ENCODE measurements at regions not wholly inside any gene's neighbourhood (a gene's known extent, or its start where the extent isn't known, plus 50 kb on each side); places are given as distances from the start of the nearest gene placed in this dataset.

DNA sequence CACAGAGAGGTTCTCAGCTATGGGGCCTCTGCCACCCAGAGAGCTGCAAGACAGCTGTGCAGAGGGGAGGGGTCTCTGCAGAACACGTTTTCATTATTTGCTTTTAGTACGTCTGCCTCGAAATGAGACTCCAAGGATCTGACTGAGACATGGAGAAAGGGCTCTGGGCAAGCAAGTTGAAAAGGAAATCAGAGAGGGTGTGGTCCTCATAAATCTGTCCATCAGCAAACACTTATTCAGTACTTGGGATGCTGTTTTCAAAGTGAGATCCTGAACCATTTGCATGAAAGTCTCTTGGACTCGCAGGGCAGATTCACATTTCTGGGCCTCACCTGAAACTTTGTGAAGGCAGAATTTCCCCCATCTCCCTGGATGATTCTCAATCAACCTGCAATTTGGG is 197.4 kb upstream of the GALNT2 start:
- H3K36me3 Mint-ChIP-seq (ENCODE audit: low read depth): no peaks in the 10 kb centered on the region
- H3K27me3 Mint-ChIP-seq: peaks cover 7% of the 10 kb centered on the region
- ATAC-seq (replicated peaks): no peak
- H3K4me3 Mint-ChIP-seq: no peak overlapping the region
- H3K4me1 Mint-ChIP-seq: no peaks in the 10 kb centered on the region
- H3K27ac Mint-ChIP-seq: no peak overlapping the region
- no peaks in the 10 kb centered on the region for H3K9me3 Mint-ChIP-seq

DNA sequence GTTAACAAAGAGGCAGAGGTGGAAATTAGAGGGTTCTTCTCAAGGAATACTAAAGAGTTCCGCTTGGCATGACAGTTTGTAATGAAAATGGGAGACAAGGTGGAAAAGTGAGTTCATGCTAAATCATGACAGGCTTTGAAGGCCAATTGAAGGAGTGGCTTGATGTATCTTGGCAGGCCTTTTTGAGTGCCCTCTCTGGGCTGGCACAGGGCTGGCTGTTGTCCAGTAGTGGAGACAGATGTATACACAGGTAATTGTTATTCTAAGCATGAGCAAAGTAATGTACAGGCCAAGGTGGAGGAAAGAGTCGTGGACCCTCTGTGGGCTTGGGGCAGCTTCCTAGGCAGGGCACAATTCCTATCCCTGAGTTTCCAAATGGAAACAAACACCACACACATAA is 196.7 kb upstream of the GALNT2 start:
- Mint-ChIP-seq H3K36me3 (ENCODE audit: low read depth) (no peaks in the 10 kb centered on the region), H3K9me3 (no peaks in the 10 kb centered on the region), H3K4me1 (no peaks in the 10 kb centered on the region), H3K27me3 (peaks cover 7% of the 10 kb centered on the region), H3K27ac (no peak overlapping the region), H3K4me3 (no peak overlapping the region)
- no peak for ATAC-seq (replicated peaks)

DNA sequence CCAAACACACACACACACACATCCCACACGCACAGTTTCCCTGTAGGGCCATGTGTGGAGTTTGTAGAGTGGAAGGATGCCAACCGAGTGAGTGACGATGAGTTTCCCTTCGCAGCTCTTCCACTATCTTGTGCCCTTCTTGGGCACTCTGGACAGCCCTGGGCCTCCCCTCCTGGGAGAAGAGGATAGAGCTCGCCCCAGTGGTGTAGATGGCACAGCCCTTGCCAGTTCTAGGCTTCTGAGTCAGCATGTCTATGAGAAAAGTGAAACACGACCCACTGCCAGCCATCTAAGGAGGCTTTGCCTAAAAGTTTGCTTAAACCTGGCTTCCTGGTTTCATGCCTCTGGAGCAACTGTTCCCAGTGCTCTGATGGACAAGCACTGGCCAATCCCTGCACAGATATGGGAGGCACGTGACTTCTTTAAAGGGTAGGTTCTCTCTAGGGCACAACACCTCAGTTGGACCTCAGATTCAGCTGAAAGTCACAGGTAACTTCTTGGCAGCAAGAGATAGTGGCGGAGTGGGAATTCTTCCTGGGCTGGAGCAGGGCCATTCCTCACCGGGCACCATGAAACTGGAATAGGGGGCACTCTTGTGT is 195.9 kb upstream of the GALNT2 start:
- Mint-ChIP-seq H3K4me3 (no peak overlapping the region), H3K4me1 (no peaks in the 10 kb centered on the region), H3K27ac (no peak overlapping the region), H3K9me3 (no peaks in the 10 kb centered on the region), H3K36me3 (ENCODE audit: low read depth) (no peaks in the 10 kb centered on the region), H3K27me3 (peaks cover 9% of the 10 kb centered on the region)
- ATAC-seq (replicated peaks): no peak

DNA sequence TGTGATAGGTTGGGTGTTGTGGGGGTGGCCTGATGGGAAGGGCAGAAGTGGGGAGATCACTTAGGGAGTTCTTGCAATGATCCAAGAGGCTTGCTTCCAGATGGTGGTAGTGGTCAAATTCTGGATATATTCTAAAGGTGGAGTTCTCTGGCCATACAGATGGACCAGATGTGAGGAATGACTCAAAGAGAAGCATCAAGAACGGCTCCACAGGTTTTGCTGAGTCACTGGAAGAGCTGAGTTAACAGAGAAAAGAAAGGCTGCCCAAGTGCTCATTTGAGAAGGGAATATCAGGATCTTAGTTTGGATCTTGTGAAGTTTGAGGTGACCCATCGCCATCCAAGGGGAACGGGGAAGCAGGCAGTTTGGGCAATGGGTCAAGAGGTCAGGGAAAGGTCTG is 192.9 kb upstream of the GALNT2 start:
- H3K36me3 Mint-ChIP-seq (ENCODE audit: low read depth): no peaks in the 10 kb centered on the region
- H3K27me3 Mint-ChIP-seq: peaks cover 22% of the 10 kb centered on the region
- no peak overlapping the region for H3K4me3 Mint-ChIP-seq
- H3K27ac Mint-ChIP-seq: no peak overlapping the region
- no peaks in the 10 kb centered on the region for H3K9me3 Mint-ChIP-seq
- H3K4me1 Mint-ChIP-seq: no peaks in the 10 kb centered on the region
- no peak for ATAC-seq (replicated peaks)

DNA sequence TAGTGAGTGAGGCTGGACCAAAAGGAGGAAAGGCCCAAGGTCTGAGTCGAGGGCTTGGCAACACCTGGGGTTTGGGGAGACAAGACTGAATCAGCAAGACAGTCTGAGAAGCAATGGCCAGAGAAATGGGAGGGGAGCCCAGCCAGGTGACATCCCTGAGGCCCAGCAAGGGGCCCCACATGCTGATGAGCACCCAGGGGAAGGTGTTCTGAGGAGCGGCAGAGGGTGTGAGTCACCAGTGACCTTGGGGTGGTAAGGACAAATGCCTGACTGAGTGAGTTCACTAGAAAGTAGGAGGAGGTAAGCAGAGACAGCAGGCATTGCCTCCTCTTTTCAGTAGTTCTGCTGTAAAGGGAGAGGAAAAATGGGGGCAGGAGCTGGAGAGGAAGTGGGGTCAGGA is 192.4 kb upstream of the GALNT2 start:
- ATAC-seq (replicated peaks): peak; percentile 72
- H3K9me3 Mint-ChIP-seq: no peaks in the 10 kb centered on the region
- H3K4me1 Mint-ChIP-seq: no peaks in the 10 kb centered on the region
- H3K36me3 Mint-ChIP-seq (ENCODE audit: low read depth): no peaks in the 10 kb centered on the region
- no peak overlapping the region for H3K4me3 Mint-ChIP-seq
- no peak overlapping the region for H3K27ac Mint-ChIP-seq
- peaks cover 25% of the 10 kb centered on the region for H3K27me3 Mint-ChIP-seq

DNA sequence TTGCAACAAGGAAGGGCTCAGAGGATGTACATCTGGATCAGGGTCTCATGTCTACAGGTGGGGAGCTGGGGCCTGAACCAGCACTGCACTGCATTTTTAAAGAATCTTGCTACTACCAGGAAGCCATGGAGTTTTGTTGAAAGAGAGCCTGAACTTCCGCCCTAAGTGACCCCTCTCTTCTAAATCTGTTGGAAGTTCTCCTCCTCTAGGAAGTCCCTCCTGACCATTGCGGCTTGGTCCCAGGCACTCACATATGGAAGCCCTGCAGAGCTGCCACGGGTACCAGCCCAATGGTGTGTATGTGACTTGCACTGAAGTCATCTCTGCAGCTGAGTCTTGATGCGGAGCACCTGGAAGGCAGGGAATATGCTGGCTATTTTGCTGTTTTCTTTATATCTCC is 192.0 kb upstream of the GALNT2 start:
- H3K36me3 Mint-ChIP-seq (ENCODE audit: low read depth): no peaks in the 10 kb centered on the region
- no peak for ATAC-seq (replicated peaks)
- no peak overlapping the region for H3K27ac Mint-ChIP-seq
- no peaks in the 10 kb centered on the region for H3K4me1 Mint-ChIP-seq
- H3K9me3 Mint-ChIP-seq: no peaks in the 10 kb centered on the region
- H3K27me3 Mint-ChIP-seq: peaks cover 29% of the 10 kb centered on the region
- H3K4me3 Mint-ChIP-seq: no peak overlapping the region

DNA sequence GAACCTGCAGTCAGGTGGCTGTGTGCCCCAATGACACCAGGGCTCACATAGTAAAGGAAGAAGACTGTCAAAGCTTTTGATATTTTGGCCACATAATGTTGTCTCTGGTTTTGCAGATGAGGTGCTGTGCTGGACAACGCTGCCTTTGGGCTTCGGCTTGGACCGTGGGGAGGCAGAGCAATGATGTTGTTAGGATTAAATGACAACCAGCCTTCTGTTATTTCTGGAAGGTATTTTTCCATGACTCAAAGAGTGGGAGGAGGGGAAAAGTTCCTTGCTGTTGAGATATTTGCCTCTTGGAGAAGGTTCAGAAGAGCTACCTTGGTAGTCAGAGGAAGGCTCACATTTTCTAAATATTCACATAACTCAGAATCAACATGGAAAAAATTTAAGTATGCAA is 187.3 kb upstream of the GALNT2 start:
- Mint-ChIP-seq H3K27me3 (peaks cover 47% of the 10 kb centered on the region), H3K9me3 (no peaks in the 10 kb centered on the region), H3K4me1 (no peaks in the 10 kb centered on the region), H3K4me3 (no peak overlapping the region), H3K36me3 (ENCODE audit: low read depth) (no peaks in the 10 kb centered on the region), H3K27ac (no peak overlapping the region)
- no peak for ATAC-seq (replicated peaks)

DNA sequence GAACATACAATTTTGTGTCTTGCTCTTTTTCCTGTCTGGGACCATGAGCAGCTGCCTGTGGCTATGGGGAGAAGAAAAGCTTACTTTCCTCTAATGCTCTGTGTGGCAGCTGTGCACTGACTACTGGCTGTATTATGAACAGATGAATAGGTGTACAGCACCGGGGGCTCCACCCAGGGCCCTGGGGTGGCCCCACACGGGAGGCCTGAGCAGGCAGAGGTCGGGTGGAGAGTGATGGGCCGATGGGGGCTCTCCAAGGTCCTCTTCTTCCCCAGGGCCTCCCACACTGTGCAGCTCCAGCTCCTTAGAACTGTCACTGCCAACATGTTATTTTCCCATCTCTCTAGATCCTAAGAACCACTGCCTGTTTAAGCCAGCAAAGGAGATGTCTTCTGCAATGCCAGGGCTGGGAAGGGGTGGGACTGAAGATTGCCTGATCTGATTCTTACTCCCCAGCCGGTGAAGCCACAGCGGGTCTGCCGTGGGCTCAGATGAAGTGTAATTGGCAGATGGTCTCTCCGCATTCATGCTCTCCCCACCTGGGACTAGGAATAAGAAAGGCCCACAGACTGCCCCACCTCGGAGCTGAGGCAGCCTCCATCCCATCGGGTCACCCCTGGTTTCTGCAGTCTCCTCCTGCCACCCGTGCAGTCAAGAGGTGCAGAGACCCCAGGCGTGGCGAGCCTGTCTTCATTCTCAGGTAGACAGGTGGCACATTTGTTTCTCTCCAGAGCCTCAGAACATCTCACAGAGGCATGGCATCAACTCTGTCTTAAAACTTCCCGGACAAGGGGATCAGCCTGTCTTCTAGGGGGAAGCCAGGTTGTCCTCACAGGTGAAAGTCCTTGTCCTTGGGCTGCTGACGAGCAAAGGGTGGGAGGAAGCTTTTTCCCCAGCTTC is 186.5 kb upstream of the GALNT2 start:
- no peaks in the 10 kb centered on the region for H3K9me3 Mint-ChIP-seq
- H3K27ac Mint-ChIP-seq: no peak overlapping the region
- no peak overlapping the region for H3K4me3 Mint-ChIP-seq
- ATAC-seq (replicated peaks): no peak
- H3K36me3 Mint-ChIP-seq (ENCODE audit: low read depth): no peaks in the 10 kb centered on the region
- H3K4me1 Mint-ChIP-seq: no peaks in the 10 kb centered on the region
- peaks cover 47% of the 10 kb centered on the region for H3K27me3 Mint-ChIP-seq

DNA sequence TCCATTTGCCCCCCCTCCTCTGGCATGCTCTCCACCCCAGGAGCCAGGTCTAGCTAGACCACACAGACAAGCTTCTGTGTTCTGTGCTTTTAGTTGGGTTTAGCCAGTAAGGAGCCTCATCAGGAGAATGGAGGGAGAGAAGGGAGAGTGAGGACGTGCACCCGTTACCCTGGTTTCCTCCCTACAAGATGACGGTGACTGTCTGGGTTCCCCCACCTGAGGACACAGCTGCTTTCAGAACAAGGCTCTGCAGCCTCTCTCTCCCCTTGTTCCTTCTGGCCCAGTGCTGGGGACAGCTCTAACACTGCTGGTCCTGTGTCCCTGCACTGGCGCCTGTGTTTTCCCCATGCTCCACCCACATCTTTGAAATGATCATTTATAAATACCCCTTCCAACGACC is 184.4 kb upstream of the GALNT2 start:
- Mint-ChIP-seq H3K27ac (no peak overlapping the region), H3K4me1 (no peaks in the 10 kb centered on the region), H3K4me3 (no peak overlapping the region), H3K9me3 (no peaks in the 10 kb centered on the region), H3K36me3 (ENCODE audit: low read depth) (no peaks in the 10 kb centered on the region), H3K27me3 (peaks cover 43% of the 10 kb centered on the region)
- ATAC-seq (replicated peaks): no peak

DNA sequence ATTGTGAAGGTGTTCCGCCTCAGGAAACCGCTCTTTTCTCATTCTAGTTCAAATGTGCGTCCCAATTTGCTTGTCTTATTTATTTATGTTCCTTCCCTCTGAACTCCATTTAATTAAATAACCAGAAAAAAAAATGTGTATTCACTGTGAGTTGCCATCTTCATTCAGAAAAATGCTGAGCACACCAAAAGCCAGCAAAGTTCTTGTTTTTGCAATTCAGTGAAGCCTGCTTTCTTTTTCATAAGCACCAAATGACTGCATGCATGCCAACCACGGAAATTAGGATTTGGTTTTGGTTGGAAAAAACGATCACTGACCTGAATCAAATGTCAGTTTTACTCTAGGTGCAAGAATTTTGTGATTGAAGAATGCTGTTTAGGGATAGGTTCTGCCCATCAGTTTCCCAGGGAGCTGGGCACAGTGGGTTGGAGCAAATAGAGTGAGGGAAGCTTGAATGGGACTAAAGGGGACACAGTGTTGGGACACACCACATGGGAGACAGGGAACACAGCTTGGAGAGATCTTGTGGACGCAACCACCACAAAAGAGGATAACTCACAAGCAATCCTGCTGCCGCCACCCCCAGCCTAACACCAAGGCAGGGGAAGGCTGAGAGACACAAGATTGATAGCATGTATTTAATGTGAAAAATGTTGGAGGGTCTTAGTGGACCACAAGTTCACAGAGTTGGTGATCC is 183.4 kb upstream of the GALNT2 start:
- H3K9me3 Mint-ChIP-seq: no peaks in the 10 kb centered on the region
- no peak overlapping the region for H3K4me3 Mint-ChIP-seq
- H3K36me3 Mint-ChIP-seq (ENCODE audit: low read depth): no peaks in the 10 kb centered on the region
- H3K27ac Mint-ChIP-seq: no peak overlapping the region
- H3K27me3 Mint-ChIP-seq: peaks cover 37% of the 10 kb centered on the region
- no peaks in the 10 kb centered on the region for H3K4me1 Mint-ChIP-seq
- no peak for ATAC-seq (replicated peaks)

DNA sequence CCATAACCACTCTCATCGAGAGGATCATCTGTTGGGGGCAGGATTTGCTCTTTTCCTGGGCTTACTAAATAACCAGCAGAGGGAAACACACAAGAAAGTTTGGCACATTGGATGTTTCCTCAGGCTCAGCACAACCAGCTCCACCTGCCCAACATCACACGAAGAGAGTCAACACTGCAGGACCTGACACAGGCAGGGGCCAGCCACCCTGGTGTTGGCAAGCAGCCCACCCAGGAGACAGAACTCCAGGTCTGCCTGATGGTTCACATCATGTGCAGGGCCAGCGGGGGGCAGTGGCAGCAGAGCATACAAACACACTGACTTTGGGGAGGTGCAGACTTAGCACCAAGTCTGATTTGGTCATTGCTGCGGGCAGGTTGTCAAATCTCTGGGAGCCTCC is 182.3 kb upstream of the GALNT2 start:
- no peaks in the 10 kb centered on the region for H3K36me3 Mint-ChIP-seq (ENCODE audit: low read depth)
- H3K9me3 Mint-ChIP-seq: no peaks in the 10 kb centered on the region

DNA sequence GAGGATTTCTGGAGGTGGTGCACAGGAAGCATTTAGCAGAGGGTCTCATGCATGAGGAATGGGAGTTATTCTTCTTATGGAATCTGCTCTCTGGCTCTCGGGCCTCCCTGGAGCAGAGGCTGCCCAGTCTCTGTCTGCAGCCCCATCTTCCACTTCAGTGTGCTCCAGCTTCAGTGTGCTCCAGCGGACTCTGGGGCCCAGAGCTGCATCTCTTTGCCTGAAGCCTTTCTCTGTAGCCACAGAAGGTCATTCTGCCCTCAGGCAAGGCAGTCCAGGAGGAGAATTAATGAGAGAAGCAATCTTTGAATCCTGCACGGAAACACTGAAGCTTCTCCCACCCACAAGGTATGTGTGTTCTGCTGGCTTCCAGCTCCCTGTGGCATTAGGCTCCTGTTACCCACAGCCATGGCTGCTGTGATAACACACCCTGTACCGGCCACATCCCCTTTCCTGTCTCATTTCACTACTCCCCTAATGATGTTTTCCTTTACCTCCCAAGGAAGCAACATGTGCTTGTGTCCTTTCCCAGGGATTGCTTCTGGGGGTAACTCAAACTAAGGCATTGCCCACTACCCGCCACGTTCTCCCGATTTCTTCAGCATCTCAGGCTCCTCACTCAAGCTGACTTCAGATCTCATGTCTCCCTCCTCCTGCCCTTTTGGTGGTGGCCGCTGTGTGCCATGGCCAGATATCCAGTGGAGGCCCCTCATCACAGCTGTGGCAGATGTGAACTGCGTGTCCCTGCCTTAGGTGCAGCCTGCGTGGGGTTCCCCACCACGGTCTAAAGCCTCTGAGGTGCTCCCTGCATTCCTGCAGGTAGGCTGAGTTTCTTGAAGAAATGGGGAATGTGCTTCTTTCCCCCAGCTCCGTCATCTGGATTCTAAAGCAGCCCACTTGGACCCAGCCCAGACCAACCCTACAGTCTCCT is 181.2 kb upstream of the GALNT2 start:
- ATAC-seq (replicated peaks): no peak
- no peak overlapping the region for H3K27ac Mint-ChIP-seq
- peaks cover 21% of the 10 kb centered on the region for H3K27me3 Mint-ChIP-seq

More for the DNA sequence above, 182.3 kb upstream of the GALNT2 start:
- H3K27me3 Mint-ChIP-seq: peaks cover 28% of the 10 kb centered on the region
- H3K27ac Mint-ChIP-seq: no peak overlapping the region
- no peaks in the 10 kb centered on the region for H3K4me1 Mint-ChIP-seq
- H3K4me3 Mint-ChIP-seq: no peak overlapping the region
- no peak for ATAC-seq (replicated peaks)

DNA sequence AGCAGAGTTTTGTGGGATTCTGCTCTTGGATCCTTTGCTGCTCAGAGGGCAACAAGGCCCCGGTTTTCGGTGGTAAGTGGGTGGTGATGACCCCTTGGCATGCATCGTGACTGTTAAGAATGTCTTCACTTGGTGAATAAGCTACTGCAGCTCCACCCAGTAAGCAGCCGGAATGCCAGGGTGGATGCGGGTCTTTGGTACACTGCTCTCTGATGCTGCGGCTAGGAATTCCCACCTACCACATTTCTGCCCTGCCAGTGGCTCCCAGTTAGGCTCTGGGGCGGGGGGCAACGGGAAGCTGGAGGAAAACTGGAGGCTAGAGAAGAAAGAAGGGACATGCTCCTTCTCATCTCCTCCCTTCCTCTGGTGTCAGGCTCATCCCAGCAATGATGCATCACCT is 180.4 kb upstream of the GALNT2 start:
- Mint-ChIP-seq H3K27ac (no peak overlapping the region), H3K4me3 (no peak overlapping the region), H3K4me1 (no peaks in the 10 kb centered on the region), H3K27me3 (peaks cover 14% of the 10 kb centered on the region), H3K36me3 (ENCODE audit: low read depth) (no peaks in the 10 kb centered on the region), H3K9me3 (no peaks in the 10 kb centered on the region)
- no peak for ATAC-seq (replicated peaks)

More for the DNA sequence above, 181.2 kb upstream of the GALNT2 start:
- Mint-ChIP-seq H3K9me3 (no peaks in the 10 kb centered on the region), H3K4me3 (no peak overlapping the region), H3K36me3 (ENCODE audit: low read depth) (no peaks in the 10 kb centered on the region), H3K4me1 (no peaks in the 10 kb centered on the region)
